ENCODE measurements at regions not wholly inside any gene's neighbourhood (a gene's known extent, or its start where the extent isn't known, plus 50 kb on each side); places are given as distances from the start of the nearest gene placed in this dataset.

DNA sequence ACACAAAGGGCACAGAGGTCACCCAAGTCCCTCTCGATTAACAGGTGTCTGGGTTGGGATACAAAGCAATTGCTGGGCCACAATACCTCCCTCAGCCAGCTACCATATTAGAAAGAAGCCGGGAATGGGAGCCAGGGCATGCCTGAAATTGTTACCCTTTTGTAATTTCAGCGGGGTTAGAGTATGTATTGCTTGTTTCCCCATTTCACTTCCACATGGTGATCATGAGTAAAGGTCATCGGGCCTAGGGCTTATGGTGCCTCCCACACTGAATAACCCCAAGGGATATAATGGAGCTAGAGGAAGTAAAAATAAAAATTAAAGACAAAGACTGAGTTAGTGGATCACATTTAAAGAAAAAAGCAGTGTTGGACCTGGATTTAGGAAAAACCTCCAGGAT, 437.2 kb upstream of the KLHL29 start:
- H3K4me1 ChIP-seq: no peaks in the 10 kb centered on the region
- H2AFZ ChIP-seq: no peak overlapping the region
- no peaks in the 10 kb centered on the region for H3K9me3 ChIP-seq (ENCODE audit: control insufficient read depth, low read length)
- H3K79me2 ChIP-seq: no peaks in the 10 kb centered on the region
- H3K4me3 ChIP-seq (ENCODE audit: low read depth, low read length): no peak overlapping the region
- TF ChIP-seq, protein P1, sequence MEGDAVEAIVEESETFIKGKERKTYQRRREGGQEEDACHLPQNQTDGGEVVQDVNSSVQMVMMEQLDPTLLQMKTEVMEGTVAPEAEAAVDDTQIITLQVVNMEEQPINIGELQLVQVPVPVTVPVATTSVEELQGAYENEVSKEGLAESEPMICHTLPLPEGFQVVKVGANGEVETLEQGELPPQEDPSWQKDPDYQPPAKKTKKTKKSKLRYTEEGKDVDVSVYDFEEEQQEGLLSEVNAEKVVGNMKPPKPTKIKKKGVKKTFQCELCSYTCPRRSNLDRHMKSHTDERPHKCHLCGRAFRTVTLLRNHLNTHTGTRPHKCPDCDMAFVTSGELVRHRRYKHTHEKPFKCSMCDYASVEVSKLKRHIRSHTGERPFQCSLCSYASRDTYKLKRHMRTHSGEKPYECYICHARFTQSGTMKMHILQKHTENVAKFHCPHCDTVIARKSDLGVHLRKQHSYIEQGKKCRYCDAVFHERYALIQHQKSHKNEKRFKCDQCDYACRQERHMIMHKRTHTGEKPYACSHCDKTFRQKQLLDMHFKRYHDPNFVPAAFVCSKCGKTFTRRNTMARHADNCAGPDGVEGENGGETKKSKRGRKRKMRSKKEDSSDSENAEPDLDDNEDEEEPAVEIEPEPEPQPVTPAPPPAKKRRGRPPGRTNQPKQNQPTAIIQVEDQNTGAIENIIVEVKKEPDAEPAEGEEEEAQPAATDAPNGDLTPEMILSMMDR (IDR thresholded peaks at IDR 0.05): no peak
- H3K9ac ChIP-seq: no peak overlapping the region
- no peak overlapping the region for H3K27ac ChIP-seq
- no peak overlapping the region for H3K4me2 ChIP-seq (ENCODE audit: low read length)
- H3K27me3 ChIP-seq (ENCODE audit: control insufficient read depth, insufficient read depth, low read length): no peaks in the 10 kb centered on the region
- H3K36me3 ChIP-seq (ENCODE audit: control insufficient read depth, insufficient read depth, low read length): no peaks in the 10 kb centered on the region

DNA sequence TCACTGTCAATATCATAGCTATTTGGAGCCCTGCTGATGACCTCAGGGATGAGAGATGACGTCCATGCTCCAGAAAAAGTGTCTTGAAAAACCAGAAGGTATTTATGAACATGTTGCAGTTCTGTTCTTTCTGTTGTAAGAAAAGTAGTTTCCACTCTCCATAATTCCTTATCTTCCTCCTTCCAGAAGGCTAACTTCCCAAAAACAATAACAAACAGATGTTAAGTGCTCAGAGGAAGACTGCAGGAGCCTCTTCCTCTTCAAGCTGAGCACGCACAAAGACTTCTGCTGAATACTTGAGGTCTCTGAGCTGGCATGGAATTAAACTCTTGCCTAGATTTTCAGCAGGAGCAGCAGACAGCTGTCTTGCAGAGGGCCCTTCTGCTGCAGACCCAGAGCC, 434.5 kb upstream of the KLHL29 start:
- H2AFZ ChIP-seq: no peak overlapping the region
- no peaks in the 10 kb centered on the region for H3K36me3 ChIP-seq (ENCODE audit: control insufficient read depth, insufficient read depth, low read length)
- no peak overlapping the region for H3K27ac ChIP-seq
- no peak overlapping the region for H3K4me2 ChIP-seq (ENCODE audit: low read length)
- no peaks in the 10 kb centered on the region for H3K27me3 ChIP-seq (ENCODE audit: control insufficient read depth, insufficient read depth, low read length)
- no peak overlapping the region for H3K9ac ChIP-seq
- H3K4me3 ChIP-seq (ENCODE audit: low read depth, low read length): no peak overlapping the region
- H3K4me1 ChIP-seq: no peaks in the 10 kb centered on the region
- no peaks in the 10 kb centered on the region for H3K79me2 ChIP-seq
- H3K9me3 ChIP-seq (ENCODE audit: control insufficient read depth, low read length): no peaks in the 10 kb centered on the region
- TF ChIP-seq, protein P1 (IDR thresholded peaks at IDR 0.05): no peak

DNA sequence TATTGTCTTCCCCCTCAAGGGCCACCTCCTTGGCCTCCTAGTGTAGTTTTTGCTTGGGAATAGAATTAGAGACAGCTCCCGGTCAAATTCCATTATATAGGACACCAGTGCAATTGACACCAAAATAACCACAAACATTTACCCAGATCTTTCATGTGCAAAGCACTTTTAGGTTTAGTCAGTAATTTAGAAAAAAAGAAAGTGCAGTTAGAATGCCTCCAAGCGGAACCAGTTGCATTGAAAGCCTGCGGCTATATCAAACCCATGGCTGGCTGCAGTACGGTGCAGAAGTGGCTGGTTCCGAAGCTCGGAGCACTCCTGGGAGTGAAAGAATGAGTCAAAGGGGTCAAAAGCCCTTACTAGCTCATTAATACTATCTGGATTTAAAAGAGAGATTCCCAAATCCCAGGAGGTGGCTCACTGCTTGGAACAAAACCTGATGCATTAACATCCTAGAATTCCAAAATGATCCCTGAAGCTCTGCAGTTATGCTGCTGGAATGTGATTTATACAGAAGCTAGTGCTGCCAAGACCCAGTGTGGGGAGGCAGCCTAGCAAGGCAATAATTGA, 432.2 kb upstream of the KLHL29 start:
- no peaks in the 10 kb centered on the region for H3K4me1 ChIP-seq
- H3K4me3 ChIP-seq (ENCODE audit: low read depth, low read length): no peak overlapping the region
- TF ChIP-seq, protein P1 (IDR thresholded peaks at IDR 0.05): no peak
- H2AFZ ChIP-seq: no peak overlapping the region
- no peak overlapping the region for H3K27ac ChIP-seq
- no peaks in the 10 kb centered on the region for H3K36me3 ChIP-seq (ENCODE audit: control insufficient read depth, insufficient read depth, low read length)
- H3K4me2 ChIP-seq (ENCODE audit: low read length): no peak overlapping the region
- no peaks in the 10 kb centered on the region for H3K27me3 ChIP-seq (ENCODE audit: control insufficient read depth, insufficient read depth, low read length)
- H3K79me2 ChIP-seq: no peaks in the 10 kb centered on the region
- H3K9ac ChIP-seq: no peak overlapping the region
- no peaks in the 10 kb centered on the region for H3K9me3 ChIP-seq (ENCODE audit: control insufficient read depth, low read length)

DNA sequence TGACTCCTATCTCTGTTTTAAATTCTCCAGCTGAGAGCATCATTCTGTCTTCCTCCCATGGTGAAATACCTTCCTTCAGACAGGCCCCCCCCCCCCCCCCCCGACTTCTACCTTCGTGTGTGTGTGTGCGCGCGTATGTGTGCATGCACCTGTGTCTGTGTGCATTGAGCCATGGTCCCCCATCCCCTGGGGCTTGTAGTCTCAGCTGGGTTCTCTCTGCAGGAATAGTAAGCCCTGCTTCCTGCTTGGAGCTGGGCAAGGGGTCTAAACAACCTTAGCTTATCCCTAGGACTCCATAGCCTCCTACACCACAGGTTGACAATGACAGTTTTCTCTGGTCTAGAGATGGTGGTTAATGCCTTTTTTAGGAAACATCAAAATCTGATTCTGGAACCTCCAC, 427.5 kb upstream of the KLHL29 start:
- Histone ChIP-seq H3K9ac (no peak overlapping the region), H3K9me3 (ENCODE audit: control insufficient read depth, low read length) (no peaks in the 10 kb centered on the region), H2AFZ (no peak overlapping the region), H3K36me3 (ENCODE audit: control insufficient read depth, insufficient read depth, low read length) (no peaks in the 10 kb centered on the region), H3K27me3 (ENCODE audit: control insufficient read depth, insufficient read depth, low read length) (no peaks in the 10 kb centered on the region), H3K4me1 (no peaks in the 10 kb centered on the region), H3K27ac (no peak overlapping the region), H3K4me3 (ENCODE audit: low read depth, low read length) (no peak overlapping the region), H3K4me2 (ENCODE audit: low read length) (no peak overlapping the region), H3K79me2 (no peaks in the 10 kb centered on the region)
- TF ChIP-seq, protein P1 (IDR thresholded peaks at IDR 0.05): no peak

DNA sequence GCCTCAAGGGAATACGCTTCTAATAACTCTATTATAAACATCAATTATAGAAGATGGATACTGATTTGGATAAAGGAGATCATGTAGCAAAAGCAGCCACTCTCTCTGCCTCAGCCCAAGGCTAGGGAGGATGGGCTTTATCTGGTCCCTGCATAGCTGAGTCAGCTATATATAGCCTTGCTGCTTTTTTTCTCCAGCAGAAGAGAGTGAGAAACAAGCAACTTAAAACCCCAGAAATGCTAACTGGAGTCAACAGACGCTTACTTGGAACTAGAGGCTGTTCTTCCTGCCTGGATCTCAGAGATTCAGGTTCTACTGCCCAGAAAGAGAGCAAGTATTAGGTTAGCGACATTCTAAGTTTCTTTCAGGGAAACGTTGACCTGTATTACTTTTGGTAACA, 426.7 kb upstream of the KLHL29 start:
- Histone ChIP-seq H3K27me3 (ENCODE audit: control insufficient read depth, insufficient read depth, low read length) (no peaks in the 10 kb centered on the region), H3K9ac (no peak overlapping the region), H3K27ac (no peak overlapping the region), H3K4me3 (ENCODE audit: low read depth, low read length) (no peak overlapping the region), H3K4me2 (ENCODE audit: low read length) (no peak overlapping the region), H2AFZ (no peak overlapping the region), H3K4me1 (no peaks in the 10 kb centered on the region), H3K79me2 (no peaks in the 10 kb centered on the region), H3K36me3 (ENCODE audit: control insufficient read depth, insufficient read depth, low read length) (no peaks in the 10 kb centered on the region), H3K9me3 (ENCODE audit: control insufficient read depth, low read length) (no peaks in the 10 kb centered on the region)
- TF ChIP-seq, protein P1 (IDR thresholded peaks at IDR 0.05): no peak

Data from parathyroid adenoma (tissue), 2 donors.